RPMI8226 (cell line): ENCODE measurements at regions not wholly inside any gene's neighbourhood (a gene's known extent, or its start where the extent isn't known, plus 50 kb on each side); places are given as distances from the start of the nearest gene placed in this dataset.

Experiments used
- DNase-seq: peaks from one replicate; pipeline ENCODE4 v3.0.0-alpha.2; 2015

GRCh38 chr9:135255033-135255840 lies 167.8 kb downstream of the OLFM1 start:
- no peak for DNase-seq

- no peak for DNase-seq
Observed at GRCh38 chr9:135255841-135256580, 168.5 kb downstream of the OLFM1 start.

DNA sequence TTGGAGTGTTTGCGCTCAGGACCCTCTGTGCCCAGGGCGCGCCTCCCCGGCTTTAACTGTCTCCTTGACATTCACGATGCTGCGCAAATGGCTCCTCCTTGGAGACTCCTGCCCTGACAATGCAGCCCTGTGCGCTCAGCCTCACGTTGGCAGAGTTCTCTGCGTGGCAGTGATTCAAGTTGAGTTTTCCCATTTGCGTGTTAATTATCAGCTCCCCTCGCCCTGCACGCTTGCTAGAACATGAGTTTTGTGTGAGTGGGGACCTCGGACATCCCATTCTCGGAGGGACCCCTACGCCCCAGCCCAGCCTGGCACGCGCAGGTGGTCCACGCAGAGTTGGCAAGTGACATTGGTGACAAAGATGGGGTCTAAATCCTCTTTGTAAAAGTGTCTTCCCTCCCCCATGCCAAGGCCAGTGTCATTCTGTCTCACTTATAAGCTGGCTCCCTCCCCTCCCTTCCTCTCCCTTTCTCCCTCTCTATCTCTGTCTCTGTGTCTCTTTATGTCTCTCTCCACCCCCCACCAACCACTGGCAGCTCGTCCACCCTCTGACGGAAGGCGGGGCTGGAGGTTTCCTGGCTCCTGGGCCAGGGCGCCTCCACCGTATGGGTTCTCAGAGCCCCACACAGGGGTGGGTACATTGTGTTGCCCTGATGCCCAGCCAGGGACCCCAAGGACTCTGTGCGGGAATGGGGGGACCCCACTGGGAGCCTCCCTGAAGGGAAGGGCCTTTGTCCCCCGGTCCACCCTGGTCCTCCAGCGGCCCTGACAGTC lies 169.3 kb downstream of the OLFM1 start:
- DNase-seq: no peak

DNA sequence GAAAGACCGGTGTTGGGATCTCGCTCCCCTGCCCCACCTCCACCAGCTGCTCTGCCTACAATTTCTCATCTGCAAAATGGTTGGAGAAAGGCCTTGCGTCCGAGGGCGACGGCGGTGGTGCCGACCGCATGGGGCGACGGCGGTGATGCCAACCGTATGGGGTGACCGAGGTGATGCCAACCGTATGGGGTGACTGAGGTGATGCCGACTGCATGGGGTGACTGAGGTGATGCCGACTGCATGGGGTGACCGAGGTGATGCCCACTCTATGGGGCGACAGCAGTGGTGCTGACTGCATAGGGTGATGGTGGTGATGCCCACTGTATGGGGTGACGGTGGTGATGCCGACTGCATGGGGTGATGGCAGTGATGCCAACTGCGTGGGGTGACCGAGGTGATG lies 171.0 kb downstream of the OLFM1 start:
- DNase-seq: no peak

DNA sequence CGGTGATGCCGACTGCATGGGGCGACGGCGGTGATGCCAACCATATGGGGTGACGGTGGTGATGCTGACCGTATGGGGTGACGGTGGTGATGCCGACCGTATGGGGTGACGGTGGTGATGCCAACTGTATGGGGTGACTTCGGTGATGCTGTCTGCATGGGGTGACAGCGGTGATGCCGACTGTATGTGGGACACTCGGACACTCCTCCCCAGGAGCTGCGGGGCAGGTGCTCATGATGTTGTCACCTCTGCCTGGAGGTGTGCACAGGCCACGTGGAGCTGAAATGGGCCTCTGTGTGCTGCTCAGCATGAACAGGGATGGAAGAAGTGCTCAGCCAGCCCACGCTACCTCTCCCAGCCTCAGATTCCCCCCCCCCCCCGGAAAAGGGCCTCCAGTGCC lies 171.8 kb downstream of the OLFM1 start:
- no peak for DNase-seq

- no peak for DNase-seq
Observed at GRCh38 chr9:135260221-135261180, 173.0 kb downstream of the OLFM1 start.

DNA sequence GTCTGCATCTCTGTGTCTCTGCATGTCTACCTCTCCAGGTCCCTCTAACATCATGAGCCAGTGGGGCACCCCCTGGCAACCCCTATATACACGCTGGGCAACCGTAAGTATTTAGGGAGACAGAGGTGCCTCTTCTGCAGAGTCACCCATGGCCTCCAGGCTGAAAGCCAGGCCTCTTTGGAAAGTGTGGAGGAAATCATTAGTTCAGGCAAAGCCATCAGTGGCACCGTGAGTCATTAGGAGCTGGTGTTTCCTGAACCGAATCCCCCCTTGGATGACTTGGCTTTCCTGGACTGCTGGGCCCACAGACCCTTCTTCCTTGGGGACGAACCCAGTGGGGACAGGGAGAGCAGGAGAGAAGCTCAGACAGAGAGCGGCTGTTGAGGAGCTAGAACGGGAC lies 174.8 kb downstream of the OLFM1 start:
- DNase-seq: no peak

GRCh38 chr9:135263511-135263910 lies 176.0 kb downstream of the OLFM1 start:
- no peak for DNase-seq

- no peak for DNase-seq
Observed at GRCh38 chr9:135265931-135266330, 178.5 kb downstream of the OLFM1 start.

DNA sequence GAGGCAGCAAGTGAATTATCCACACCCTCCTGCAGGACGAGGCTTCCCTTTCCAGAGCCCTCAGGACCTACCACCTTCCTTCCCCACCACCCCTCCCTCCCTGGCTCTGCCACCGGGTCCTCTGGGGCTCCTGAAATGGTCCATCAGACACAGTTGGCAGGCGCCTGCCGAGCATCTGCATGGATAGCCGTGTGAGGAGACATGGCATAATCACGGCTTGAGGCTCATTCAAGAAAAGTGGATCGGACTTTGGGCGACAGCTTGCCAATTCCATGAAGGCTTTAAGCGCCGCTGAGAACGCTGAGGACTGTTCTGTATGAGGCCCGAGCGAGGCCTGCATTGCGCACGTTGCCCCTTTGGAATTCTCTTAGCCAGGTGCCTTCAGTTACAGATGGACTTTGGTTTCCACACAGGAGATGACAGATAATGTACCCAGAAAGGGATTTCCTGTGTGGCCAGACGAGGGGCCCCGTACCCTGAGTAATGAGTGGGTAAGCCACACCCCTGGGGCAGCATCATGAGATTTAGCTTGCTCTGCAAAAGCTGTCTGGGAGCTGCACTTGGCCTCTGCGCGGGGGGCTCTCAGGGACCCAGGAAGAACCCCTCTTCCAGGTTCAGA lies 179.8 kb downstream of the OLFM1 start:
- no peak for DNase-seq

GRCh38 chr9:135268031-135268430 lies 180.6 kb downstream of the OLFM1 start:
- DNase-seq: no peak

- DNase-seq: no peak
Observed at GRCh38 chr9:135268981-135269380, 181.5 kb downstream of the OLFM1 start.

DNA sequence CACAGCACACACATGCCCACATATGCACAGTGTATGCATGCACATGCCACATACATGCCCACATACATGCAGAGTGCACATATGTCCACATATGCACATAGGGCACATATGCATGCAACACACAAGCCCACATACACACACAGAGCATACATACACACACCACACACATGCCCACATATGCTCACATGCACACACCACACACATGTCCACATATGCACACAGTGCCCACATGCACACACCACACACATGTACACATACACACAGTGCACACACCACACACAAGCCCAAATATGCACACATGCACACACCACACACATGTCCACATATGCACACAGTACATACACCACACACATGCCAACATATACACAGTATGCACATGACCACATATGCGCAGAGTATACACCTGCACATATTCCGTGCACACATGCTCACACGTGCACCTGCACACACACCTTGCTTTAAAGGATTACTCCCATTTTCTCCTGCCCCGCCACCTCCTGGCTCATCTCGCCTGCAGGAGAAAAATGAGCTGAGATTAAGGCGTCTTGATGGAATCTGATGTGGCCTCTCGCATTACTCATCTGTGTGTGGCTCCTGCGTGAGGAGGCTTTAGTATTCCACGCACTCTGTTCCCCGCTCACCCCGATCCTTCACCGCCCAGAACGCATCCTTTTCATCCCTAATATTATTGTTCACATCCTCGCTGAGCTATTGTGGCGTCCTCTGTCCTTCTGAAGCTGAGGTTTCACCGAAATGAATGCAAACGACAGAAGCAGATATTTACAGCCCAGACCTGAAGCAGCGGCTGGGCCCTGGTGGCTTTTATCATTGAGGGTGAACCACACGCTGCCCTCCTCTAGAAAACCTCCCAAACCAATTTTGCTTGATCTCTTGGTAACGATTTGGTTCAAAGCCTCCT lies 182.7 kb downstream of the OLFM1 start:
- no peak for DNase-seq

DNA sequence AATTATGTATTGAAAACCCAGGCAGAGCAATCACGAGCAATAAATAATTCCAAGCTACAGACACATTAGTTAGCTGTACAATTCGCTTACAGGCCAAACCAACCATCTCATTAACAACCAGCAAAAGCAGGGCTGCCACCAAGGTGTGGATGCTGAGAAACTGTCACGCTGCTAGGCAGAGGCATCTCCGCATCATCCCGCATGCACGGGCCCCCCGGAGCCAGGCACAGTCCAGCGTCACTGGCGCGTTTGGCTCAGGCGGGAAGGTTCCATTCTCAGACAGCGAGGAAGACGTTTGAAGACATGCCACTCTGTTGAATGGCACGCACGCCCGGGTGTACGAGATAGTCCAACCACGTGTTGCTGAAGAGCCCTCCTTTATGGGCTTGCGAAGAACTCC lies 184.0 kb downstream of the OLFM1 start:
- DNase-seq: no peak

DNA sequence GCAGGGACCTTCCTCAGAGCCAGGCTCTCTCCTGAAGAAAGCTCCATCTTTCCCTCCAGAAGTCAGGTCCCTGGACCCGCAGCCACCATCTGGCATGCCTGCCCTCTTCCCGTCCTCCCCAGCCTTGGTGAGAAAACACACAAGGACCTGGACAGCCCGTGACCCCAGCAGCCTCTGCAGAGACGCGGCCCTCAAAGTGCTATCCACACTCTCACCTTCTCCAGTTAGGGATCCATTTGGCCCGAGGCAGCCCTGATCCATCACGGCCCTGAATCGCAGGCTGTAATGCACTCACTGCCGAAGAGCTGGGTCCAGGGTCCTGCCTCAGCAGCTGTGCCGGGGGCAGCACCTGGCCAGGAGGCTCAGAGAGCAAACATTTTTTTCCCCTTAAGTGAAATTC lies 185.1 kb downstream of the OLFM1 start:
- no peak for DNase-seq

GRCh38 chr9:135273008-135273407 lies 185.5 kb downstream of the OLFM1 start:
- DNase-seq: no peak

DNA sequence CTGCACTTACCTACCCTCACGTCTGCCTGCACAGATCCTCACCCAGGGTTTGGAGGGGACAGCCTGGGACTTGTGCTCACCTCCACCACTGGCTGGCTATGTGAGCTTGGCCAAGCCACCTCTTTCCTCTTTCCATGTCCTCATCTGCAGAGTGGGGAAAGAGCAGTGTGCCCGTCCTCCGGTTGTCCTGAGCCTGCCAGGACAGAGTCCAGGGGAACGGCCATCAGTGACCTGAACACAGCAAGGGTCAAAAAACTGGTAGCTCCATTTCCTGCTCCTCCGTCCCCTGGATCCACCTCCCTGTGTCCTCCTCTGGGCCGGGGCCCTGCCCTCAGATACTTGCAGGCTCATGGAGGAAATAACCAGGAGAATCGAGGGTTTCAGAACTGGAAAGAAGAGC lies 187.7 kb downstream of the OLFM1 start:
- DNase-seq: no peak

DNA sequence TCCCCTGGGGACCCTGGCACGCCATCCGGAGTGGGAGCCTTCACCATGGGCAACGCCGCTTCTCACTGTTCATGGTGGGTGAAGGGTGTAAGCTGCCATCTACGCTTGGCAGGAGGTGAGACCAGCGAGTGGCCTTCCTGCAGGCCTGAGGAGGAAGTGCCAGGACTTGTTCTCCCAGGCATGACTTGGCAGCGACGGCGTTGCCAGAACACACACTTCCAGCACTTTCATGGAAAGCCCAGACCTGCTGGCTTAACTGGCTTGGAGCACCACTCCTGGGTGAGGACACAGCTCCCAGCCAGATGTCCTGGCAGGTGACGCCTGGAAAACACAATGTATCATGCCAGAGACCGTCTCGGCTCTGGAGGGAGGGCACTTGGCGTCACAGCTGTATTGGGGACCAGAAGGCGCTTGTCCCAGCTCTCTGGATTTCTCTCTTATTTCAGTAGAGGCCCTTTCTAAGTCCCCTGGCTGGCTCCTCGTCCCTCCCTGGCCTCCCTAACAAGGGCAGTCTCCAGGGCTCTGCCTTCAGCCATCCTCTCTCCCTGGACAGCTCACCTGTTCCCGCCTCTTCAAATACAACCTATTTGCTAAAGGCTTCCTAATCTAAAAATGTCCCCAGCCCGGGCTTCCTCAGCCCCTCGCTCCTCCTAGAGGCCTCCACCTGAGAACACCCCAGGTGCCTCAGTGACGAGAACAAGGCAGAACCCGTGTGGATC lies 188.3 kb downstream of the OLFM1 start:
- DNase-seq: no peak

- no peak for DNase-seq
Observed at GRCh38 chr9:135277219-135278201, 190.0 kb downstream of the OLFM1 start.
